K562 (cell line): ENCODE measurements at regions not wholly inside any gene's neighbourhood (a gene's known extent, or its start where the extent isn't known, plus 50 kb on each side); places are given as distances from the start of the nearest gene placed in this dataset.

Experiments
- ATAC-seq: fragments of 200-7000 bp; cut with Tn5 transposase; 3 replicates; pipeline ENCODE4 v1.9.1; 2020; ENCODE audit warnings: moderate library complexity
- BruUV-seq: library from RNA; stranded (reverse); fragments of 400-500 nt; replicated peaks from 2 replicates; lab custom pipeline; 2021; lab: Mats Ljungman, UMichigan
- CTCF ChIA-PET: fragments of 300-600 bp; formaldehyde crosslinking; extraction: SDS; loops from one replicate; lab custom pipeline; 2021; ENCODE audit warnings: low intra/inter-chr PET ratio; lab: Yijun Ruan, JAX
- POLR2A ChIA-PET: fragments of 300-600, 350-650 bp; sonication (Branson Sonifier 250); formaldehyde crosslinking; extraction: SDS; loops from one replicate; lab custom pipeline; 2021; ENCODE audit warnings: antibody characterized with exemption, inconsistent platforms; lab: Yijun Ruan, JAX
- DNase-seq, 4 experiments: peaks; one replicate each; pipeline versions ENCODE4 v3.0.0 to v3.0.0-alpha.2; 2011 to 2018; ENCODE audit warnings: low spot score in 3 of 4, mixed read lengths in 3 of 4; ENCODE audit errors: extremely low read depth in 1 of 4
- FAIRE-seq: peaks from 2 replicates; lab custom pipeline; 2011; peaks lifted over from hg19 to GRCh38; lab: Jason Lieb, UNC
- H2AFZ ChIP-seq: 2 replicates; pipeline ENCODE4 v1.6.0; 2011; ENCODE audit warnings: low read depth, low read length, control low read depth, inconsistent platforms
- H3K27ac ChIP-seq: fragments of 200-600 bp; 3 replicates; pipeline ENCODE4 v1.8.0; 2011; ENCODE audit warnings: low read depth, mild to moderate bottlenecking, control low read depth, inconsistent platforms, low read length, moderate library complexity, mixed read lengths; ENCODE audit errors: extremely low read depth
- H3K27me3 ChIP-seq, 2 experiments: fragments of 300-600 bp in 1 of 2; 2 replicates in 1 of 2; 3 replicates in 1 of 2; pipeline versions ENCODE4 v1.6.0 to v1.8.0; 2011; ENCODE audit warnings: inconsistent platforms in 2 of 2, low read length in 2 of 2, mild to moderate bottlenecking in 1 of 2, mixed read lengths in 1 of 2, moderate library complexity in 1 of 2; ENCODE audit not compliant: control insufficient read depth in 2 of 2, insufficient read depth in 2 of 2
- H3K36me3 ChIP-seq: fragments of 300-600 bp; 3 replicates; pipeline ENCODE4 v1.8.0; 2011; ENCODE audit warnings: mild to moderate bottlenecking, low read length, inconsistent platforms; ENCODE audit not compliant: control insufficient read depth, insufficient read depth
- H3K4me1 ChIP-seq, 2 experiments: fragments of 200-600 bp in 1 of 2; replicated peaks in 1 of 2; 2 replicates in 1 of 2; 3 replicates in 1 of 2; pipeline versions ENCODE4 v1.5.1 to v1.8.0; 2011; ENCODE audit warnings: inconsistent platforms in 2 of 2, low read length in 2 of 2, mild to moderate bottlenecking in 1 of 2, mixed read lengths in 1 of 2, moderate library complexity in 1 of 2; ENCODE audit not compliant: control insufficient read depth in 2 of 2, insufficient read depth in 2 of 2
- H3K4me2 ChIP-seq: 2 replicates; pipeline ENCODE4 v1.6.1; 2011; ENCODE audit warnings: low read length, control low read depth, inconsistent platforms, mixed read lengths; ENCODE audit not compliant: insufficient read depth
- H3K4me3 ChIP-seq: fragments of 200-600 bp; sonication (generic), shearing (Covaris generic); 2 replicates; pipeline ENCODE4 v1.5.1; 2016; ENCODE audit warnings: control low read depth, inconsistent platforms
- H3K79me2 ChIP-seq: fragments of 200-600 bp; 3 replicates; pipeline ENCODE4 v1.8.0; 2011; ENCODE audit warnings: low read length, inconsistent platforms; ENCODE audit not compliant: control insufficient read depth, insufficient read depth
- H3K9ac ChIP-seq, 2 experiments: 2 replicates each; pipeline versions ENCODE4 v1.6.0 to v1.6.1; 2011; ENCODE audit warnings: low read depth in 2 of 2, low read length in 2 of 2, control low read depth in 1 of 2, inconsistent platforms in 1 of 2, mild to moderate bottlenecking in 1 of 2, mixed read lengths in 1 of 2; ENCODE audit not compliant: insufficient read depth in 1 of 2
- H3K9me1 ChIP-seq: one replicate; pipeline ENCODE4 v1.6.0; 2011; ENCODE audit warnings: inconsistent platforms, mild to moderate bottlenecking, low read length, moderate library complexity; ENCODE audit not compliant: control insufficient read depth, insufficient read depth
- H3K9me3 ChIP-seq: replicated peaks from 2 replicates; pipeline ENCODE4 v1.5.1; 2011; ENCODE audit warnings: low read depth, low read length, inconsistent platforms; ENCODE audit not compliant: control insufficient read depth, insufficient read depth
- H4K20me1 ChIP-seq: replicated peaks from 2 replicates; pipeline ENCODE4 v1.6.1; 2011; ENCODE audit warnings: low read length, inconsistent platforms, mixed read lengths; ENCODE audit not compliant: control insufficient read depth, insufficient read depth
- ELK1 ChIP-seq: sonication (generic); formaldehyde crosslinking; IDR thresholded peaks from 2 replicates; pipeline ENCODE4 v1.8.1; 2022; ENCODE audit warnings: missing genetic modification reagents
- FOXA1 ChIP-seq: fragments of 450-650 bp; IDR thresholded peaks from 2 replicates; pipeline ENCODE4 v1.6.1; 2016; ENCODE audit warnings: mild to moderate bottlenecking, borderline replicate concordance
- HDAC2 ChIP-seq: fragments of 450-650 bp; IDR thresholded peaks from 2 replicates; pipeline ENCODE4 v1.6.1; 2016; ENCODE audit warnings: mild to moderate bottlenecking
- NR3C1 ChIP-seq: sonication (generic); formaldehyde crosslinking; IDR thresholded peaks from 2 replicates; pipeline ENCODE4 v1.8.1; 2022; ENCODE audit warnings: missing genetic modification reagents
- RBM34 ChIP-seq: fragments of 200-400 bp; formaldehyde crosslinking; IDR thresholded peaks from 2 replicates; pipeline ENCODE4 v1.6.1; 2018; ENCODE audit warnings: low read length, borderline replicate concordance; ENCODE audit not compliant: insufficient read depth
- TCF3 ChIP-seq: sonication (generic); formaldehyde crosslinking; IDR thresholded peaks from 2 replicates; pipeline ENCODE4 v1.4.0; 2020; ENCODE audit warnings: mild to moderate bottlenecking, missing genetic modification reagents
- ZNF184 ChIP-seq: sonication (generic); formaldehyde crosslinking; IDR thresholded peaks from 2 replicates; pipeline ENCODE4 v1.5.0; 2020; ENCODE audit warnings: missing genetic modification reagents
- ZNF592 ChIP-seq: fragments of 450-650 bp; IDR thresholded peaks from 2 replicates; pipeline ENCODE4 v1.6.1; 2017; ENCODE audit warnings: antibody characterized with exemption, mild to moderate bottlenecking
- WGBS: fragments of 100-300 bp; shearing (Covaris generic); methylation state at CpG from one replicate; pipeline ENCODE4 v1.1.6; 2016; ENCODE audit warnings: low coverage, mixed read lengths; ENCODE audit not compliant: insufficient coverage; ENCODE audit errors: missing lambda C conversion rate; 5-methylcytosine and 5-hydroxymethylcytosine counted together
- in situ Hi-C: fragments of 300-500 bp; cut with MboI; formaldehyde crosslinking; loops from 4 replicates; pipeline ENCODE4 v1.15.0; 2018; ENCODE audit warnings: inconsistent platforms, mixed read lengths
- intact Hi-C: fragments of 100-400 bp; cut with micrococcal nuclease; formaldehyde crosslinking; loops from 2 replicates; pipeline ENCODE4 v1.14.2; 2022

GRCh38 chr2:216307496-216307895 lies 64.8 kb downstream of the MARCHF4 start:
- no peak overlapping the region for H3K4me2 ChIP-seq
- in situ Hi-C loops = no loop called here
- H3K27me3 ChIP-seq = peaks cover 0 to 7% of the 10 kb centered on the region in 2 experiments; a peak in 3 of 5 replicates
- DNase-seq = no peak
- no peaks in the 10 kb centered on the region; a peak in 1 of 5 replicates for H3K4me1 ChIP-seq
- no peaks in the 10 kb centered on the region for H3K9me1 ChIP-seq
- H3K9ac ChIP-seq = no peak overlapping the region
- H3K27ac ChIP-seq = no peak overlapping the region
- H3K79me2 ChIP-seq = no peaks in the 10 kb centered on the region
- BruUV-seq = no TSS peak
- no peak for FAIRE-seq
- no peaks in the 10 kb centered on the region for H3K36me3 ChIP-seq
- WGBS = 11% methylated on average over 6 of the region's 6 CpGs
- H4K20me1 ChIP-seq = no peaks in the 10 kb centered on the region
- ChIA-PET POLR2A (no interaction called here), CTCF (no interaction called here)
- intact Hi-C loops = no loop called here
- TF ChIP-seq ZNF184 (CRISPR knock-in tag) = no peak
- TF ChIP-seq NR3C1 (CRISPR knock-in tag) = no peak
- TF ChIP-seq, all 486 proteins: peak for 0
- Histone ChIP-seq H3K9me3 (no peaks in the 10 kb centered on the region), H3K4me3 (no peak overlapping the region), H2AFZ (no peak overlapping the region)
- no peak for ATAC-seq

- H3K4me2 ChIP-seq = no peak overlapping the region
- no peaks in the 10 kb centered on the region; a peak in 1 of 5 replicates for H3K4me1 ChIP-seq
- no peaks in the 10 kb centered on the region for H3K9me1 ChIP-seq
- in situ Hi-C loops (no loop called here), intact Hi-C loops (no loop called here)
- BruUV-seq = no TSS peak
- CTCF ChIA-PET = no interaction called here
- H3K79me2 ChIP-seq = no peaks in the 10 kb centered on the region
- DNase-seq (no peak), ATAC-seq (no peak), FAIRE-seq (no peak)
- 0% methylated on average over 5 of the region's 6 CpGs for WGBS
- no peak overlapping the region for H2AFZ ChIP-seq
- no peaks in the 10 kb centered on the region for H4K20me1 ChIP-seq
- H3K9ac ChIP-seq = no peak overlapping the region
- no peak overlapping the region for H3K4me3 ChIP-seq
- H3K27me3 ChIP-seq = peaks cover 0 to 7% of the 10 kb centered on the region in 2 experiments; a peak in 3 of 5 replicates
- H3K27ac ChIP-seq = no peak overlapping the region
- POLR2A ChIA-PET = no interaction called here
- no peaks in the 10 kb centered on the region for H3K9me3 ChIP-seq
- no peaks in the 10 kb centered on the region for H3K36me3 ChIP-seq
- TF ChIP-seq ZNF592 = no peak
- no peak for TF ChIP-seq TCF3 (CRISPR knock-in tag)
- no peak for TF ChIP-seq HDAC2
- TF ChIP-seq RBM34 = no peak
- TF ChIP-seq ELK1 (CRISPR knock-in tag) = no peak
- no peak for TF ChIP-seq FOXA1
These were observed 65.4 kb downstream of the MARCHF4 start for GRCh38 chr2:216306868-216307267.
